Stimulated activated CD4-positive, alpha-beta T cell treated with anti-CD3 and anti-CD28 coated beads, Interleukin-2, amount 100 ng/mL, for 24 hours (primary cell): ENCODE measurements at regions not wholly inside any gene's neighbourhood (a gene's known extent, or its start where the extent isn't known, plus 50 kb on each side); places are given as distances from the start of the nearest gene placed in this dataset.
"Not testable (repeated sequence)": the region's sequence is repeated elsewhere in the genome, so short reads cannot be mapped to it uniquely, and the experiment has no call there.

Source experiments
- DNase-seq, 2 donors: peaks; one replicate each; pipeline ENCODE4 v3.0.0-alpha.2; 2020

- DNase-seq: no peak
These were observed 251.0 kb upstream of the P2RY1 start for GRCh38 chr3:152583963-152584362.

DNA sequence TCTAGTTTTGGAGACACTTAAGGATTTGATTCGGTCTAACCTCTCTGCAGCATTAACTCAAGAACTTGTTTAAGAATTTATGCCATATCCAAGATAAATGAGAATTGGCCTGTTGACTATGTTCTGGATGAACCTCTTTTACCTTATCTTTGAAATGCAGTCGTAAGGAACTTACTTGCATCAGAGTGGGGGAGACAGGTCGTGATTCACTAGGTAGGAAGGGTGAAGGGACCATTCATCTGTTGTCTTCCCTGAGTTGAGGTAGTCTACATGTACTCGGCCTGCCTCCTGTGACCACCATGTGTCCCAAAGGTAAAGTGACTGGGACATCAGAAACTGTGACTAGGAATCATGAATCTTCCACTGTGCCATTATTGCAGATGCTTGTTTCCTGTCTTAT, 248.0 kb upstream of the P2RY1 start:
- DNase-seq: no peak

DNA sequence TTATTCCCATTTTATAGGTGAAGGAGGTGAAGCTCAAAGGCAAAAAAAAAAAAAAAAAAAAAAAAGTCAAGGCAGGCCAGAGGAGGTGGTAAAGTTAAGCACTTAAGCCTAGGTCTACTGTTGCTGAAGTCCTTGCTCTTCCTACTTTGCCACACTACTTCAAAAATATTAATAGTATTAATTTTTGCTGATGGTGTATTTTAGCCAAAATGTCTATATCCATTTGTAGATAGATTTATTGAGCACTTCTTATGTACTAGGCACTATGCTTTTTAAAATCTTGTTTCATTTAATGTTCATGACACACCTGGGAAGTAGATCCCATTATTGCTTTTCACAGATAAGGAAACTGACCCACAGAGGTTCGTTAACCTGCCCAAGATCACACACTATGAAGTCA, 247.1 kb upstream of the P2RY1 start:
- no peak for DNase-seq

- DNase-seq: no peak
These were observed 245.3 kb upstream of the P2RY1 start for GRCh38 chr3:152589644-152590043.

GRCh38 chr3:152591515-152591914, 243.4 kb upstream of the P2RY1 start:
- no peak for DNase-seq

- no peak for DNase-seq
These were observed 241.7 kb upstream of the P2RY1 start for GRCh38 chr3:152593242-152593641.

DNA sequence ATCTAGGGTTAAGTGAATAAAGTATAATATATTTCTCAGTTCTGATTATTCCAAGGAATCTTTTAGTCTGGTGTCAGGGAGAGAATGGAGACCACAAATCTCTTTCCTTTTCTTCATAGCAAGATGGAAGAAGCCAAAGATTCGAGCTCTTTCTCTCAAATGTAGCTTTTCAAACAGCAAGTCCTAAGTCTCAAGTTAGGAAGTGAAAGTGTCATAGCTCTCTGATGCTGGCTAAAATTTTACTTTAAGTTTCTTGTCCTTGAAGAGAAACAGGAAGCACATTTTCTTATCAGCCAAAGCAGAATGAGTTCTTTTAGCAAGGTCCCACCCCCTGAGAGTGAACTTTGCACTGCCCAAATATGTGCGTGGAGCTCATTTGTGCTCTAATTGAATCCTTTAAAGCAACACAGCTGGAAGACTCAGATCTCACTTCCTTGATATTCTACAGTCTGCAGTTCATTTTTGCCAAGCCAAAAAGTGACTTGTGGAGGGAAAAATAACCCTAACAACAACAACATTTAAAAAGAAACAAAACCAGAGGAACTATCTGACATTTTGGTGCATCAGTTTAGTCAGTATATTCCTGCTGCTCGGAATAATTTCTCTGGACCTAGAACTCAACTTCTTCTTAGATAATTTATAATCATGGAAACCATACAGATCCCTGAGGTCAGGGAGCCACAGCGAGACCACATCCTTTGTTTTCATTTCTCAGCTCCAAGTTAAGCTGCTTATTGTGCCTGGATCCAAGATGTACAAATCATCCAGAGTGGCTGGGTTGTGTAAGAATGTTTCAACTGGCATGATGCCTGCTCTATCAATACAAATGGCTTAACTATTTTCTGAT, 238.7 kb upstream of the P2RY1 start:
- no peak for DNase-seq

GRCh38 chr3:152596832-152597231, 238.1 kb upstream of the P2RY1 start:
- DNase-seq: not testable (repeated sequence)

DNA sequence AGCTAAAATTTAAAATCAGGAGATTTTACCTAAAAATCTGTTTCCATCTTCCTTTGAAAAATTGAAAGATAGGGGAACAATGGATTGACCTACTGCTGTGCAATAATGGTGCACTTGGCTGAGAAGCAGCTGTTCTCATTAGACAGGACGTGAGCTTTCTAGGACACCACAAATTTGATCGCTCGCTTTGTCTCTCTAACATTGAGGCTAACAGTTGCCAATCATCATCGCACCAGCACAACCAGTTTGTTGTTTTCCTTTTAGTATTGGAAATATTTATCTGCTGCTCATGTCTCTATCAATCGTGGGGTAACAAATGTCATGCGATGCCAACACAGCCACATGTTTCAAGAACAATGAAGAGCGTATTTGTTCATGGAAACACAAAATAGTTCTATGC, 228.8 kb upstream of the P2RY1 start:
- DNase-seq: no peak

DNA sequence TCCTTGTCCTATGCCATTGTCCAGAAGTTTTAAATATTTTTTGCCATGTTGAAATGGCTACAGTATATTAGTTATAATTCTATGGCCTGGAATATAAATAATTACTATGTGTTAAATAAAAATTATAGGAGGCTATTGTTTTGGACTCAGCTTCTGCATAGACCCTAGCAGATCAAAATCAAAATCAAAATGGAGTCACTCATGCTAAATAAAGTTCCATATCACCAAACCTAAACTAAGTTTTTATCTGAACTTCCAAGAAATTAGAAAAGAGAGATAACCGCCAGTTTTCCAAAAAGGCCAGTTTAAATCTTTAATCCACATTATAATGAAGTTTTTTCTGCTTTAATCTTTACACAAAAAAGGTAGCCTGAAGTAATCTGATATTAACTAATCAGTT, 227.8 kb upstream of the P2RY1 start:
- DNase-seq: no peak

- no peak for DNase-seq
These were observed 226.0 kb upstream of the P2RY1 start for GRCh38 chr3:152608696-152609594.

GRCh38 chr3:152609891-152610290, 225.0 kb upstream of the P2RY1 start:
- no peak for DNase-seq

- DNase-seq: no peak
These were observed 224.3 kb upstream of the P2RY1 start for GRCh38 chr3:152610622-152611021.

DNA sequence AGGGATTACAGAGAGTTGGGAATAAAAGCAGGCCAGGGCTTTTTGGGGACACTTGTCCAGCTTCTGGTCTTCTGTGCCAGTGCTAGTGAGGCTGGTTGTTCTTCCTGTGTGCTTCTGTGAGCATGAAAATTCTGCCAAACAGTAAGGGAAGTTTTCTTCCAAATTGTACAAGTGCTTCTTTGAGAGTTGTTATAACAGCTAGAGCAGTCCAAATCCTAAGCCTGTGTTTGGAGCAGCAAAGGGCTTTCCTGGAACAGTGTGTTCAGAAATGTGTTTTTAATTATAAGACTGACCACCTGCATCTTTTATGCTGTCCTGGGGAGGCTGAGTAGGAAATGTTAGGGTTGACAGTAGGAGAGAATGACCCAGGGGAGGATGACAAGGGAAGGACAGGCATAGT, 223.0 kb upstream of the P2RY1 start:
- no peak for DNase-seq

GRCh38 chr3:152613851-152614250, 221.1 kb upstream of the P2RY1 start:
- no peak for DNase-seq

DNA sequence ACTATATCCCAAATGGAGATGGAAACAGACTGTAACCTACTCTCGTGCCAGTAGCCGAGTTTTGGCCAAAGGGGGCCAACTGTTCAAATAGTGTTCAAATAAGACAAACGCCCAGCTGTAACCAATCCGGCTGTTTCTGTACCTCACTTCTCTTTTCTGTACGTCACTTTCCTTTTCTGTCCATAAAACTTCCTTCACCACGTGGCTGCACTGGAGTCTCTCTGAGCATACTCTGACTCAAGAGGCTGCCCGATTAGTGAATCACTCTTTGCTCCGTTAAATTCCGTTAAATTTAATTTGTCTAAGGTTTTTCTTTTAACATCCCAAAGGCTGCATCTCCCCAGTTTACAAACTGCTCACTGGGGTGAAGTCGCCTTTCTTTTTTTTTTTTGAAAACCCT, 219.2 kb upstream of the P2RY1 start:
- DNase-seq: no peak

DNA sequence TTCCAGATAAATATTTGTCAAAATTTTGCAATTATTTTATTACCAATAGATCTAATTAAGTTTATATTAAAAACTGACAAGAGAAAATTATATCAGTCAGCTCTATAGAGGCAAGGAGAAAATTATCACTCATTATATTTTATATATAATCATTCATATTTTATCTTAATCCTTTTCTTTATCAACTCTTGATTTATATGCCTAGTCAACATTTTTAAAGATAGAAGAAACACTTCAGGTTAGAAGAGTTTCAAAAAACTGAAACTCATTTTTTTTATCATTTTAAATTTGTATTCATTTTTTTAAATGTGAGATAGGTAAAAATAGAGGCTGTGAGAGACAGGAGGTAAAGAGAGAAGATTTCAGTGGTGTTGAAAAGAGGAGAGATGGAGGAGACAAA, 217.3 kb upstream of the P2RY1 start:
- no peak for DNase-seq

DNA sequence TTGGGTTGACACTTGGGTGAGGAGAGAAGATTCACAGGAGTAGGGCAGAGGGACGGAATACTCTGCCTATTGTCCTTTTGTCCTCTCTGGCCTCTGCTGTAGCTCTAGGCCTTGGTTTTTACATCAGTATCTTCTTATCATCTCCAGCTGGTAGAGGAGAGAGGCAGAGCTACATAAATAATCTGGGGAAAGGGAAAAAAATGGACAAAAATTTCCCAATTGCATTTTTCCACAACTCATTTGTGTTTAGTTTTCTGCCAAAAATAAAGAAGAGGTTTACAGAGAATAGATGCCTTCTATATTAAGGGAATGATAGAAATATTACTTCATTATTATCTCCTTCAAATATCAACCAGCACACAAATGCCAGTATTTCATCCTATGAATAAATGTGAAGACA, 216.4 kb upstream of the P2RY1 start:
- DNase-seq: no peak

- DNase-seq: no peak
These were observed 215.2 kb upstream of the P2RY1 start for GRCh38 chr3:152619691-152620090.

GRCh38 chr3:152620395-152620794, 214.5 kb upstream of the P2RY1 start:
- no peak for DNase-seq

DNA sequence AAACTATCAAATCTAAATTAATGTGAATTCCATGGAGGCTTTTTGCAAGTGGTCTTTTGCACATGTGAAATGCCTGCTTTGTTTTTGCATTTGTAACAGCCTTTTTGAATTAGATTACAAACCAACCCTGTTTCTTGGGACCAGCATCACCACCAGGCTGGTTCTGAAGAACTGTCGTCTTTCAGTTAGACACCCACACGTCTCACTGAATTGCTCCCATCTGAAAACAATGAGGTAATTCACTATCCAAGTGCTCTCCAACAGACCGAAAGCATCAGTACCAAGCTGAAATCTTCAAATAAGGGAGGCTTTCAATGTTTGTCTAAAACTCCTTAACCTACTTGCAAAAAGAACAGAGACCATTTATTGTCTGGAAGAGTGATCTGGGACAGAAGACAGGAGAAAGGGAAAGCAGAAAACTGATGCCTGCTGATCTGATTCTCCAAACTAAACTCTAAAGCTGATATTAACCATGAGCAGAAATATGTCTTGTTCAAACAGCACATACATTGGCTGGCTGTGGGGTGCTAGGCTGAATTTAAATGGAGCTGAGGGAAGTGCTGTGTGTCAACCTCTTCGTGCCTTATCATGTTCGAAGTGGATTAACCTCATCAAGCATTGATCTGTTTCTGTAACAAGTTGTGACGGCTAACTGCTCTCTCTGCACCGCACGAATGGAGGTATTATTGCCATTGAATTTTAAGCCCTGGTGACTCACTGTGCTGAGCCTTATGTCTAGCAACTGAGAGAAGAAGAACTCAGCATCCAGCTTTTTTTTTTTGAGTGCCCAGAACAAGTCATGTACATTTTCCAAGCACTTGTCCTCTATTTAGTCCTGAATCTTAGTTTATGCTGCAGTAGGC, 213.7 kb upstream of the P2RY1 start:
- DNase-seq: no peak

GRCh38 chr3:152621967-152622810, 212.7 kb upstream of the P2RY1 start:
- no peak for DNase-seq
